Head of caudate nucleus (tissue), 42 donors: ENCODE measurements at regions not wholly inside any gene's neighbourhood (a gene's known extent, or its start where the extent isn't known, plus 50 kb on each side); places are given as distances from the start of the nearest gene placed in this dataset.

Source experiments
- DNase-seq, 42 donors: peaks; one replicate each; pipeline versions ENCODE4 v3.0.0 to v3.0.0-alpha.2; 2020 to 2021; ENCODE audit warnings: mixed read lengths in 7 of 42
- intact Hi-C: fragments of 100-400 bp; cut with DNase I; formaldehyde crosslinking; loops from one replicate; pipeline ENCODE4 v1.15.0; 2022

DNA sequence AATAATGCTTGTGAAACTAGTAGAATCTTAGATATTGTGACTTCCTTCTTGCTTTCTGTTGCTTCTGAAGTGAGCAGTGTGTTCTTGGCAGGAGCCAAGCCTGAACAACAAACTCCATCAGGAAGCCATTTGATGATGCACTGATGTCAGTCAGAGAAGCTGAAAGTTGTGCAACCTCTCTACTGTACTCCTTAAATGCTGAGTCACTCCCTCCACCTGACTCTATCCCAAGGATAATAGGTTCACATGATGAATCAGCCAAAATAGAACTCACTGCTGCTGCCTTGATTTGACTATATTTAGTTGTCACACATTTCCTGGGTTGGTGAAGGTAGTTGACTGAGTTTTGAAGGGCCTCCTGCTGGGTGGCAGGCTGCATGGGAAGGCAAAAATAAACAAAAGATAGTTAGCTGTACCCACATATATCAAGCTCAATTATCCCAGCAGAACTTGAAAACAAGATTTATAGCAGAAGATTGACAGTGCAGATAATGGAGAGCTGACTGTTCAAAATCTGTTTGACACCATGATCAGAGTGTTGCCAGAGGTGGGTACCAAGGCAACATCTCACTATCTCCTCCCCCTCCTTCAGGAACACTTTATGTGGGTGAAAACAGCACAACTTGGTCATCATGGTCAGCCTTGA, 328.4 kb upstream of the DPH6 start:
- DNase-seq = peak in 20 of 42 donors; percentile 1 to 70 (median 40)
- intact Hi-C loops = no loop called here

DNA sequence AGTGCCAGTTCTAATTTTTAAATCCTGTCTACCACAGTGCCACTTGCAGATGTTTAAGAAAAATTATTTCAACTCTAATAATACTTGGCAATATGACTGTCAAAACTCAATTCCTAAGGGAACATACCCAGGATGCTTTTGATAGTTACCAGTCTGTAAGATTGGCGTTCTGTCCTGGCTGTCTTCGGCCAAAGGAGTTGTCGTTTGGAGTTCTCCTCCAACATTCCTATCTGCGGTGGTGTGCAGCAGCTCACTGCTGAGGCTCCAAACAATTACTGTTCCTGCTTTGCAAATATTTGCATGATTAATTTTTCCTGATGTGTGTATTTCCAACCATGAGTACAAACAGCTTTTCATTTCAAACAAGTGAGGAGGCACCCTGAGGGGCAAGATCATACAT, 330.8 kb upstream of the DPH6 start:
- no peak for DNase-seq
- intact Hi-C loops = no loop called here

DNA sequence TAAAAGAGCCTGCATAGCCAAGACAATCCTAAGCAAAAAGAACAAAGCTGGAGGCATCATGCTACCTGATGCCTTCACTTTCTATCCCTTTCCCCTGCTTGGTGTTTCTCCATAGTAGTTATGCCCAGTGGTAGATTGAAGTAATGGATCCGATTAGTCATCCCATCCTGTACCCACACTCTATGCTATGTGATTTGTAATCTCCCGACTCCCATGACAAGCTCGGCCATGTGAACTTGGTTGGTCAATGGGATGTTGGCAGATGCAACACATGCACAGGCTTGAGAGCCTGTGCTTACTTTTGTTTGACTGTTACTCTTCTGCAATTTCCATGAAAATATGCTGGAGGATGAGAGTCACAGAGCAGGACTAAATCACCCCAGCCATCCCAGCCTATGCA, 334.9 kb upstream of the DPH6 start:
- intact Hi-C loops = no loop called here
- no peak for DNase-seq

- intact Hi-C loops = no loop called here
- no peak for DNase-seq
These were observed 339.9 kb upstream of the DPH6 start for GRCh38 chr15:35885870-35886269.

- intact Hi-C loops = no loop called here
- no peak for DNase-seq
These were observed 340.8 kb upstream of the DPH6 start for GRCh38 chr15:35886765-35887164.

- no peak for DNase-seq
- intact Hi-C loops = no loop called here
These were observed 342.9 kb upstream of the DPH6 start for GRCh38 chr15:35888815-35889214.

- intact Hi-C loops = no loop called here
- DNase-seq = no peak
These were observed 361.5 kb upstream of the DPH6 start for GRCh38 chr15:35907511-35907910.

DNA sequence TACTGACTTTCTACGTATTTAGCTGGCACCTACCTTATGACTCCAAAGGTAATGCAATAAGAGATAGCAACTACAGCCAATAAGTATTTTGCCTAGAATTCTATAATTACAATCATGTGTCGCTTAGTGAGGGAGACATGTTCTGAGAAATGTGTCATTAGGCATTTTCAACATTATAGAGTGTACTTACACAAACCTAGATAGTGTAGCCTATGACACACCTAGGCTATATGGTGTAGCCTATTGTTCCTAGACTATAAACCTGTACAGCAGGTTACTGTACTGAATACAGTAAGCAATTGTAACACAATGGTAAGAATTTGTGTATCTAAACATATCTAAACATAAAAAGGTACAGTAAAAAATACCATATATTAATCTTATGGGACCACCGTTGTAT, 363.4 kb upstream of the DPH6 start:
- DNase-seq = no peak
- intact Hi-C loops = no loop called here

DNA sequence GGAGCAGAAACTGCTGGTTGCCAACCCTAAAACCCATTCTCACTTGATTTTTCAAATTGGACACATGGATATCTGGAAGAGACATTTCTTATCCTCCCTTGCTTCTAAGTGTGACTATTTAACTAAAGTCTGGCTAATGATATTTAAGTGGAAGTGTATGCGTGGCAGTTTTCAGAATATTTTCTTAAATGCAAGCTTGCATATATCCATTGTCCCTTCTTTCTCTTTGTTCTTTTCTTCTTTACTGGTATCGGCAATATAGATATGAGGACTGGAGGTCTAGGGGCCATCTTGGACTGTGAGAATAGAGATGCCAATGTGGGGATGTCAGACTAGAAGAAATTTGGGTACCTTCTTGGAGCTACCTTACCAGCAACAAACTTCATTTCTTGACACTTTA, 364.3 kb upstream of the DPH6 start:
- DNase-seq = no peak
- intact Hi-C loops = no loop called here

DNA sequence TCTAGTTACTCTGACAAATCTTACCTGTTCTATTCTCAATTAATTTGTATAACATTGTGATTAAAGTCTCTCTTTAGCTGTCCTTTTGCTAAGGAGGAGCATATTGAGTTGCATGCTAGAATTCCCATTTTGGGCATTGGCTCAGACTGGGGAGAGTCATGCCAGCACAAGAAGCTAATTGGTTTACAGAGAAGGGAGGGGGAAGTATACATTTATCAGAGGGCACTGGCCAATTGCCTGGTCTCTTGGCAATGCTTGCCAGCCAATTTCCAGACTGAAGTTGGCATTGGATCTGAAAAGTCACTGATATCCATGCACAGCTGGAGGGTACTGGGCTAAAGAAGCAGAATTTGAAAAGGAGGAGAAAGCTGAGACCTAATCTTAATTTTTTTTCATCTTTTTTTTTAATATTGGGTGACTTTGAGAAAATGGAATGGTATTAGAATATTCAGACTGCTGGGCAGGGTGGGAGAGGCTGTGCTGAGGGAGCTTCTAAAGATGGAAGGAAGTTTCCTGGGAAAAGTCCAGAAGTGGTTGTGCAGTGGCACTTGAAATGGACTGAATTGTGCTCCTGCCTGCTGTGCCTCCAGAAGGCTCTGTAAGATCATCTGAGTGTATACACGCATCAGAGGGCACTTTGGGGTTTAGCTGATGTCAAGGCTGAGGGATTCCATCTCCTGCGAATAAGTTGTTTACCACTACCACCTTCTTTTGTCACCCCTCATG, 365.2 kb upstream of the DPH6 start:
- intact Hi-C loops = no loop called here
- DNase-seq = no peak

- intact Hi-C loops = no loop called here
These were observed 366.2 kb upstream of the DPH6 start for GRCh38 chr15:35912196-35912595.

GRCh38 chr15:35914573-35914972, 368.6 kb upstream of the DPH6 start:
- no peak for DNase-seq
- intact Hi-C loops = no loop called here

More at GRCh38 chr15:35912196-35912595, 366.2 kb upstream of the DPH6 start:
- peak in 5 of 42 donors; percentile 11 to 55 (median 19) for DNase-seq

DNA sequence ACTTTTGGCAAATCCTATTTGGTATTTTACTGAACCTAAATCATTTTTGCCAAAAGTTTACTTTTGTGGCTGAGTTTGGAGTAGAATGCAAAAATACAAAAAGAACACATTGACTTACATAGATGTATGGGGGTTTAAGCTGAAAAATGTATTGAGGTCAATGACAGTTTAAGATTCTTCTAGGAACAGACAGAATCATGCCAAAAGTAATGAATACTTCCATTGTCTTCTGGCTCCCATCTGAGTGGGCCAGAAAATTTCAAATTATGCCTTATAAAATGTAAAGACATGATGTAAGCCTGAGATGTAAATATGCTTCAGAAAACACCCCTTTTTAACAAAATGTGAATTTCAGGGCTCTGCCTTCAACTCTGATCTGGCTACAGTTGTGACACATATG, 375.1 kb upstream of the DPH6 start:
- intact Hi-C loops = no loop called here
- DNase-seq = no peak

GRCh38 chr15:35925275-35926006, 379.5 kb upstream of the DPH6 start:
- intact Hi-C loops = no loop called here
- no peak for DNase-seq

DNA sequence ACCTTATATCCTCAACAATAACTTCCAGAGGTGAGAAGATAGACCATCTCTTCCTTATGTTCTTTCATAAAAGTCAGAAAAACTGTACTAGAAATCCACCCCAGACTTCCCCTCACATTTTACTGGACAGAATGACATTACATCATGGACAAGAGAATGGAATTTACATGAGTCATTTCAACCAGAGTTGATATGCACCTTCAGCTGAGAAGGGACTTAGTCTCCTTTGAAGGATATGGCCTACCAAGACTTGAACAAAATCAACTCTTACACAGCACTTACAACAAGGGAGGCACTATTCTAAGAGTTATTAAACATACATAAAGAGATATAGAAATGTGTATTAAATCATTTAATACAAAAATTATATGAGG, 380.0 kb upstream of the DPH6 start:
- intact Hi-C loops = no loop called here
- no peak for DNase-seq

GRCh38 chr15:35928847-35929246, 382.9 kb upstream of the DPH6 start:
- peak in 10 of 42 donors; percentile 8 to 51 (median 18) for DNase-seq
- intact Hi-C loops = no loop called here

DNA sequence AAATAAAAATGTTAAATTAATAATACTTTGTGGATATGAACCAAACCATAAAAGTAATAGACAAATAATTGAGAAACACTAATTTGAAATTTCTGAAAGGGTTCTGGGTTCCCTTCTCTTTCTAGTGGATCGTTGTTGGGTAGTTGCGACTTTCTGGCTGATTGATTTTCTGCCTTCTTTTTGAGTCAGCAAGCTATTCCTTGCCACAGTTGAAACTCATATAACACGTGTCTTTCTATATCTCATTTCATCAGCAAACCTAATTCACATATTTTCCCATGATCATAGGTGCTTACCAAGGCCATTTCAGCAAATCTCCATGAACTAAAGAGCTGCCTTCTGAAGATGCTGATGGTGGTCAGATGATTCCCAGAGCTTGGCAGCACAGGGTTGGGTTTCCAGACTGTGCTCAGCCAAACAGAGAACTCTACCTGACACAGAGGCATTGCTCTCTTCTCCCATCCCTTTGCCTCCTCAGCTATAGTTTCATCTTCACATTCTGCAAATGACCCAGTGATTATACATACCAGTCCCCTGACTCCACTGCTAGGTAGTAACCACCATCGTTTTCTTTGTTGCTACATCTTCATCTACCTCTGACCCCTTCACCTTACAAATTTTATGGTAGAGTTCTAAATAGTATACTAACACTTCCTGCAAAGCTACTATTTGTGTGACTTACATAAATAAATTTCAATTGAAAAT, 383.9 kb upstream of the DPH6 start:
- intact Hi-C loops = no loop called here
- DNase-seq = no peak

DNA sequence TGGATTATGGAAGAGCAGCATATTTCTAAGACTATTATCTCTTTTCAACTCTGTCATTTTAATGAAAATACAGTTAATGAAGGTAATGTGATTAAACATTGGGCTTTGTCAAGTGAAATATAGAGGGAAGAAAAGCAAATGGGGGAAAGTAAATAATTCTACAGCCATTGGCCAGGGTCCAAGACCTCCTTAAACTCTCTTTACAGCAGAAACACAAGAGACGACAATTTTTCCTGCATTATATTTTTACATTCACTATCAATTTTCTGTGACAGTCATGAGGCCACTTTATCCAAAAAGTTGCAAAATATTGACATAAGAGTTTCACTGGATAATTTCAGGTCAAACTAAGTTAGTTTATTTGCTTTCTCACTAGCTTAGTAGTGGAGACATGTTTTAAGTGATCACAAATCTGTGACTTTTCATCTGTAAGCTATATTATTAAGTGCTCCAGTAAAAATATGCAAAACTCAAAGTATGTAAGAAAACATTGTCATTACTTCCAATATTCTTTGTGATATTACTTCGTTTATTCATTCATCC, 385.9 kb upstream of the DPH6 start:
- intact Hi-C loops = no loop called here
- no peak for DNase-seq

- DNase-seq = peak in 15 of 42 donors; percentile 4 to 54 (median 21)
- intact Hi-C loops = no loop called here
These were observed 386.6 kb upstream of the DPH6 start for GRCh38 chr15:35932531-35932930.

- intact Hi-C loops = no loop called here
- DNase-seq = no peak
These were observed 387.6 kb upstream of the DPH6 start for GRCh38 chr15:35933531-35933930.
